Globus pallidus (tissue), 1 donor: ENCODE measurements at regions not wholly inside any gene's neighbourhood (a gene's known extent, or its start where the extent isn't known, plus 50 kb on each side); places are given as distances from the start of the nearest gene placed in this dataset.

Experiments used
- DNase-seq: peaks from one replicate; pipeline ENCODE4 v3.0.0-alpha.2; 2015; ENCODE audit warnings: low spot score

- DNase-seq, result no peak
Measured at GRCh38 chr4:67122029-67122428, 423.3 kb downstream of the CENPC start.

GRCh38 chr4:67120369-67120768 is 424.9 kb downstream of the CENPC start:
- no peak for DNase-seq

GRCh38 chr4:67109276-67109675 is 436.0 kb downstream of the CENPC start:
- no peak for DNase-seq

- DNase-seq, result no peak
Measured at GRCh38 chr4:67106861-67107460, 438.3 kb downstream of the CENPC start.

GRCh38 chr4:67104145-67104544 is 441.2 kb downstream of the CENPC start:
- DNase-seq, result no peak

- peak; percentile 29 for DNase-seq
Measured at GRCh38 chr4:67103001-67103747, 442.1 kb downstream of the CENPC start.

GRCh38 chr4:67101612-67102011 is 443.7 kb downstream of the CENPC start:
- DNase-seq, result no peak

GRCh38 chr4:67092351-67092750 is 453.0 kb downstream of the CENPC start:
- DNase-seq, result no peak

- no peak for DNase-seq
Measured at GRCh38 chr4:67091673-67092072, 453.6 kb downstream of the CENPC start.

- DNase-seq, result peak; percentile 37
Measured at GRCh38 chr4:67087897-67088296, 457.4 kb downstream of the CENPC start.

GRCh38 chr4:67084783-67085182 is 460.5 kb downstream of the CENPC start:
- peak; percentile 74 for DNase-seq

GRCh38 chr4:67083496-67083895 is 461.8 kb downstream of the CENPC start:
- peak; percentile 75 for DNase-seq

- DNase-seq, result no peak
Measured at GRCh38 chr4:67082746-67083145, 462.6 kb downstream of the CENPC start.

GRCh38 chr4:67080046-67080557 is 465.2 kb downstream of the CENPC start:
- no peak for DNase-seq

- no peak for DNase-seq
Measured at GRCh38 chr4:67071641-67072040, 473.7 kb downstream of the CENPC start.

GRCh38 chr4:67055319-67055718 is 490.0 kb downstream of the CENPC start:
- no peak for DNase-seq

- DNase-seq, result no peak
Measured at GRCh38 chr4:67054896-67055295, 490.4 kb downstream of the CENPC start.

- DNase-seq, result no peak
Measured at GRCh38 chr4:67052814-67053675, 492.3 kb downstream of the CENPC start.

GRCh38 chr4:67051000-67051789 is 494.1 kb downstream of the CENPC start:
- DNase-seq, result no peak

- DNase-seq, result no peak
Measured at GRCh38 chr4:67049446-67049845, 495.9 kb downstream of the CENPC start.

GRCh38 chr4:67048530-67048929 is 496.8 kb downstream of the CENPC start:
- no peak for DNase-seq

GRCh38 chr4:67040315-67040714 is 505.0 kb downstream of the CENPC start:
- no peak for DNase-seq
